Gastrocnemius medialis (tissue), 4 donors: ENCODE measurements at regions not wholly inside any gene's neighbourhood (a gene's known extent, or its start where the extent isn't known, plus 50 kb on each side); places are given as distances from the start of the nearest gene placed in this dataset.

Experiments used
- ATAC-seq, 2 donors: fragments of 150-250 bp; one replicate each; pipeline ENCODE4 v1.9.1; 2016
- DNase-seq, 2 donors: peaks; one replicate each; pipeline ENCODE4 v3.0.0-alpha.2; 2019
- H3K27ac ChIP-seq, 4 donors: fragments of 200-600 bp; sonication (generic); 1 replicate in 1 of 4; 2 replicates in 3 of 4; pipeline ENCODE4 v1.5.1; 2016 to 2018; ENCODE audit warnings: mild to moderate bottlenecking in 2 of 4, moderate library complexity in 1 of 4
- H3K27me3 ChIP-seq, 3 donors: fragments of 200-600 bp; sonication (generic) in 2 of 3; 1 replicate in 1 of 3; 2 replicates in 2 of 3; pipeline versions ENCODE4 v1.5.1 to v1.6.0; 2016 to 2019; ENCODE audit warnings: mild to moderate bottlenecking in 1 of 3, moderate library complexity in 1 of 3
- H3K36me3 ChIP-seq, 2 donors: fragments of 200-600 bp; sonication (generic) in 1 of 2; one replicate each; pipeline ENCODE4 v1.5.1; 2017 to 2018
- H3K4me1 ChIP-seq, 2 donors: fragments of 200-600 bp; sonication (generic) in 1 of 2; one replicate each; pipeline ENCODE4 v1.5.1; 2016 to 2017; ENCODE audit warnings: mild to moderate bottlenecking in 2 of 2
- H3K4me3 ChIP-seq, 4 donors: fragments of 200-600 bp; sonication (generic) in 3 of 4; 1 replicate in 1 of 4; 2 replicates in 3 of 4; pipeline ENCODE4 v1.5.1; 2016 to 2019; ENCODE audit warnings: mild to moderate bottlenecking in 2 of 4
- H3K9me3 ChIP-seq, 3 donors: fragments of 200-600 bp; sonication (generic) in 2 of 3; 1 replicate in 1 of 3; 2 replicates in 2 of 3; pipeline ENCODE4 v1.5.1; 2016 to 2019
- CTCF ChIP-seq, 5 experiments: fragments of 450-650 bp in 3 of 5; fragments of 200-600 bp in 2 of 5; sonication (generic) in 2 of 5; IDR thresholded peaks in 4 of 5; conservative IDR thresholded peaks in 1 of 5; 1 replicate in 4 of 5; 2 replicates in 1 of 5; pipeline ENCODE4 v1.5.1; 2016 to 2019; ENCODE audit warnings: antibody characterized with exemption in 5 of 5, mild to moderate bottlenecking in 3 of 5, moderate library complexity in 3 of 5
- POLR2A ChIP-seq, 2 donors: fragments of 450-650 bp; IDR thresholded peaks; one replicate each; pipeline ENCODE4 v1.6.1; 2017; ENCODE audit warnings: antibody characterized with exemption in 2 of 2, mild to moderate bottlenecking in 2 of 2, moderate library complexity in 2 of 2
- in situ Hi-C, 4 donors: fragments of 200-750 bp; cut with MboI; loops; one replicate each; pipeline versions ENCODE4 v1.15.0 to v1.8.0; 2017; ENCODE audit warnings: low sequenced_read_pairs in 4 of 4
- intact Hi-C: fragments of 100-400 bp; cut with DNase I; formaldehyde crosslinking; loops from one replicate; pipeline ENCODE4 v1.15.1; 2023; ENCODE audit warnings: low total_unique reads

GRCh38 chr13:58960888-58961287, 1202.8 kb downstream of the DIAPH3 start:
- H3K4me3 ChIP-seq: no peak overlapping the region
- intact Hi-C loops (no loop called here), in situ Hi-C loops (no loop called here)
- ATAC-seq (no peak), DNase-seq (no peak)
- H3K4me1 ChIP-seq: no peaks in the 10 kb centered on the region
- H3K27me3 ChIP-seq: no peaks in the 10 kb centered on the region
- no peak for TF ChIP-seq CTCF (IDR thresholded peaks at IDR 0.05 in 4 of 5, conservative IDR thresholded peaks at IDR 0.05 in 1 of 5)
- no peak for TF ChIP-seq POLR2A (IDR thresholded peaks at IDR 0.05)
- H3K27ac ChIP-seq: no peak overlapping the region
- H3K9me3 ChIP-seq: no peaks in the 10 kb centered on the region
- H3K36me3 ChIP-seq: no peaks in the 10 kb centered on the region

- Histone ChIP-seq H3K36me3 (no peaks in the 10 kb centered on the region), H3K9me3 (no peaks in the 10 kb centered on the region), H3K27me3 (no peaks in the 10 kb centered on the region), H3K4me3 (no peak overlapping the region), H3K27ac (no peak overlapping the region), H3K4me1 (no peaks in the 10 kb centered on the region)
- intact Hi-C loops (no loop called here), in situ Hi-C loops (no loop called here)
- no peak for DNase-seq
- TF ChIP-seq CTCF (IDR thresholded peaks at IDR 0.05 in 4 of 5, conservative IDR thresholded peaks at IDR 0.05 in 1 of 5): no peak
- TF ChIP-seq POLR2A (IDR thresholded peaks at IDR 0.05): no peak
- ATAC-seq: no peak
Measured at GRCh38 chr13:58963321-58963720, 1200.4 kb downstream of the DIAPH3 start.

- Histone ChIP-seq H3K4me1 (no peaks in the 10 kb centered on the region), H3K27me3 (no peaks in the 10 kb centered on the region), H3K4me3 (no peak overlapping the region), H3K36me3 (no peaks in the 10 kb centered on the region), H3K9me3 (no peaks in the 10 kb centered on the region), H3K27ac (no peak overlapping the region)
- intact Hi-C loops (no loop called here), in situ Hi-C loops (no loop called here)
- DNase-seq: no peak
- no peak for ATAC-seq
- no peak for TF ChIP-seq CTCF (IDR thresholded peaks at IDR 0.05 in 4 of 5, conservative IDR thresholded peaks at IDR 0.05 in 1 of 5)
- no peak for TF ChIP-seq POLR2A (IDR thresholded peaks at IDR 0.05)
Measured at GRCh38 chr13:58964048-58964447, 1199.7 kb downstream of the DIAPH3 start.

- ATAC-seq: no peak
- Histone ChIP-seq H3K27me3 (no peaks in the 10 kb centered on the region), H3K4me1 (no peaks in the 10 kb centered on the region), H3K9me3 (no peaks in the 10 kb centered on the region), H3K36me3 (no peaks in the 10 kb centered on the region), H3K27ac (no peak overlapping the region), H3K4me3 (no peak overlapping the region)
- DNase-seq: no peak
- intact Hi-C loops (no loop called here), in situ Hi-C loops (no loop called here)
- TF ChIP-seq CTCF (IDR thresholded peaks at IDR 0.05 in 4 of 5, conservative IDR thresholded peaks at IDR 0.05 in 1 of 5) (no peak), POLR2A (IDR thresholded peaks at IDR 0.05) (no peak)
Measured at GRCh38 chr13:58977085-58977484, 1186.6 kb downstream of the DIAPH3 start.

- DNase-seq (no peak), ATAC-seq (no peak)
- no peak overlapping the region for H3K4me3 ChIP-seq
- no peak overlapping the region for H3K27ac ChIP-seq
- intact Hi-C loops: no loop called here
- in situ Hi-C loops: no loop called here
- H3K27me3 ChIP-seq: no peaks in the 10 kb centered on the region
- no peak for TF ChIP-seq CTCF (IDR thresholded peaks at IDR 0.05 in 4 of 5, conservative IDR thresholded peaks at IDR 0.05 in 1 of 5)
- TF ChIP-seq POLR2A (IDR thresholded peaks at IDR 0.05): no peak
- no peaks in the 10 kb centered on the region for H3K9me3 ChIP-seq
- no peaks in the 10 kb centered on the region for H3K4me1 ChIP-seq
- H3K36me3 ChIP-seq: no peaks in the 10 kb centered on the region
Measured at GRCh38 chr13:58978331-58978730, 1185.4 kb downstream of the DIAPH3 start.
